ENCODE measurements at regions not wholly inside any gene's neighbourhood (a gene's known extent, or its start where the extent isn't known, plus 50 kb on each side); places are given as distances from the start of the nearest gene placed in this dataset.

GRCh38 chr5:3343211-3343610, 252.4 kb upstream of the IRX1 start:
- intact Hi-C loops (cut with DNase I; ENCODE audit: low total_unique reads) (no loop called here), in situ Hi-C loops (cut with MboI; ENCODE audit: low pct_ligation_motif_present in 1 of 4, low pct_unique_long_range_greater_than_20kb in 1 of 4, low sequenced_read_pairs in 3 of 4) (no loop called here)
- Histone ChIP-seq H3K27me3 (no peaks in the 10 kb centered on the region), H3K27ac (no peak overlapping the region), H3K4me1 (no peaks in the 10 kb centered on the region), H3K4me3 (no peak overlapping the region), H3K36me3 (no peaks in the 10 kb centered on the region), H3K9me3 (no peaks in the 10 kb centered on the region)
- TF ChIP-seq EP300 (IDR thresholded peaks at IDR 0.05; ENCODE audit: low read depth): no peak
- no peak for TF ChIP-seq POLR2A (IDR thresholded peaks at IDR 0.05)
- TF ChIP-seq, protein P1, sequence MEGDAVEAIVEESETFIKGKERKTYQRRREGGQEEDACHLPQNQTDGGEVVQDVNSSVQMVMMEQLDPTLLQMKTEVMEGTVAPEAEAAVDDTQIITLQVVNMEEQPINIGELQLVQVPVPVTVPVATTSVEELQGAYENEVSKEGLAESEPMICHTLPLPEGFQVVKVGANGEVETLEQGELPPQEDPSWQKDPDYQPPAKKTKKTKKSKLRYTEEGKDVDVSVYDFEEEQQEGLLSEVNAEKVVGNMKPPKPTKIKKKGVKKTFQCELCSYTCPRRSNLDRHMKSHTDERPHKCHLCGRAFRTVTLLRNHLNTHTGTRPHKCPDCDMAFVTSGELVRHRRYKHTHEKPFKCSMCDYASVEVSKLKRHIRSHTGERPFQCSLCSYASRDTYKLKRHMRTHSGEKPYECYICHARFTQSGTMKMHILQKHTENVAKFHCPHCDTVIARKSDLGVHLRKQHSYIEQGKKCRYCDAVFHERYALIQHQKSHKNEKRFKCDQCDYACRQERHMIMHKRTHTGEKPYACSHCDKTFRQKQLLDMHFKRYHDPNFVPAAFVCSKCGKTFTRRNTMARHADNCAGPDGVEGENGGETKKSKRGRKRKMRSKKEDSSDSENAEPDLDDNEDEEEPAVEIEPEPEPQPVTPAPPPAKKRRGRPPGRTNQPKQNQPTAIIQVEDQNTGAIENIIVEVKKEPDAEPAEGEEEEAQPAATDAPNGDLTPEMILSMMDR (IDR thresholded peaks at IDR 0.05): no peak
- no peak for TF ChIP-seq POLR2AphosphoS5 (IDR thresholded peaks at IDR 0.05)
- WGBS, 2 donors (ENCODE audit: low coverage in 1 of 2): 72% methylated on average over 5 of the region's 5 CpGs; no CpG with 5 or more reads in 1 of the 2 donors
- no peak for DNase-seq

DNA sequence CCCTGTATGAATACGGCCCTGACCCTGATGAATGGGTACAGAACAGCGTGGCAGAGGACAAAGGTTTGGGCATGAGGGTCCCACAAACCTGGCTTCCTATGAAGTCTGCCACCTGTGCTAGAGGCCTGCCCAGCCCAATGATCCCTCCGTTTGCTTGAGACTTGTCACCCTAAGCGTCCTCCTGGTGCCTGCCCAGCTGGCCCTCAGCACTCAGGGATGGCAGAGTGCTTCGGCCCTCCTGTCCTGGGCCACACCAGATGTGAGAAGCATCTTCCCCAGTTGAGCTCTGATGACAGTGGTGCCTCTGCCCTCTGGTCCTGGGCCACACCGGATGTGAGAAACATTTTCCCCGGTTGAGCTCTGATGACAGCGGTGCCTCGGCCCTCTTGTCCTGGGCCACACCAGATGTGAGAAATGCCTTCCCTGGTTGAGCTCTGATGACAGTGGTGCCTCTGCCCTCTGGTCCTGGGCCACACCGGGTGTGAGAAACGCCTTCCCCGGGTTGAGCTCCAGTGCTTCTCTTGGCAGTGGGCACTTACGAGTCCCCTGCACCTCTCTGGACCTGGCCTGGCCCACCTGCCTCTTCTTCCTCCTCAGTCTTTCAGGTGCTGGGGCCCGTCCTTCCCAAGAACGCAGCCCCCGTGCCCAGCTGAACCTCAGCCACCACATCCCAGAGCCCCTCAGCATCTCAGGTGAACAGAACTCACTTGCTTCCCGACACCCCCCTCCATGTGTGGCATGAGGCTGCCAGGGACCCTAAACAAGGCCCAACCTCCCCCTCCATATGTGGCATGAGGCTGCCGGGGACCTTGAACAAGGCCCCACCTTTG, 253.1 kb upstream of the IRX1 start:
- no peaks in the 10 kb centered on the region for H3K27me3 ChIP-seq
- in situ Hi-C loops (cut with MboI; ENCODE audit: low pct_ligation_motif_present in 1 of 4, low pct_unique_long_range_greater_than_20kb in 1 of 4, low sequenced_read_pairs in 3 of 4) (no loop called here), intact Hi-C loops (cut with DNase I; ENCODE audit: low total_unique reads) (no loop called here)
- H3K4me1 ChIP-seq: no peaks in the 10 kb centered on the region
- TF ChIP-seq, protein P1 (IDR thresholded peaks at IDR 0.05): no peak
- TF ChIP-seq EP300 (IDR thresholded peaks at IDR 0.05; ENCODE audit: low read depth) (no peak), POLR2A (IDR thresholded peaks at IDR 0.05) (no peak), POLR2AphosphoS5 (IDR thresholded peaks at IDR 0.05) (no peak)
- no peak for DNase-seq
- H3K36me3 ChIP-seq: no peaks in the 10 kb centered on the region
- no peak overlapping the region for H3K4me3 ChIP-seq
- H3K27ac ChIP-seq: no peak overlapping the region
- H3K9me3 ChIP-seq: no peaks in the 10 kb centered on the region
- 89% methylated on average over 18 of the region's 18 CpGs; no CpG with 5 or more reads in 1 of the 2 donors for WGBS, 2 donors (ENCODE audit: low coverage in 1 of 2)

DNA sequence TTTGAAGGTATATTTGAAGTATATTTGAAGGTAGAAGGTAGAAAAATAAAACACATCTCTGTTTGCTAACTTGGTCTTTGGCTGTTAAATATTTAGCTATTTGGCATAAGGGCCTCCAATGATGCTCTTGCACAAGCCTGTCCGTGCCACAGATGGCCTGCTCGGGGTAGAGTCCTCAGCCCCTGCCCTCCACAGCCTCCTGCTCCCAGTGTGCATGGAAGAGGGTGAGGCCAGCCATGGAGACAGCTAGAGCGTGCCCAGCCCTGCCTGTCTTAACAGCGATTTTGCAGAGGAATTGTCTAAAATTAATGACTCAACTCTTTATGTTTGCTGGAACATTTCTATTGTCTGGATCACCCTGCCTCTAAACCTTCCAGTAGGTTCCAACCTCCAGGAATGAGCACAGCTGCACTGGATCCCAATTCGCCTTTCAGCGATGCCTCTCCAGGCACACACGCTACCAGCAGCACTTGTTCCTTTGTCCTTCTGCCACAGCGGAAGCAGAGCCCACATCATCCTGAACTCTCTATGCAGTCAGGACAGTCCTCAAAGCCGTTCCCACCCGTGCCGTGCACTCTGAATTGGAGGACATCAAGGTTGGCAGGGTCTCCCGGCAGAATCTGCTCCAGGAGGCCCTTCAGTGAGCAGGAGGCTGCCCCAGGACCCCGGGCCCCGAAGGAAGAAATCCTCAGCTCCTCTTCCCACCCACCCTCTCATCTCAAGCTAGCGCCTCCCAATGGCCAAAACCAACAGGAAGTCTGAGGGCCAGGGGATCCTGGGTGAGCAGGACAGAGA, 254.0 kb upstream of the IRX1 start:
- TF ChIP-seq EP300 (IDR thresholded peaks at IDR 0.05; ENCODE audit: low read depth) (no peak), POLR2AphosphoS5 (IDR thresholded peaks at IDR 0.05) (no peak), POLR2A (IDR thresholded peaks at IDR 0.05) (no peak)
- TF ChIP-seq, protein P1 (IDR thresholded peaks at IDR 0.05): no peak
- Histone ChIP-seq H3K27me3 (no peaks in the 10 kb centered on the region), H3K36me3 (no peaks in the 10 kb centered on the region), H3K27ac (no peak overlapping the region), H3K4me3 (no peak overlapping the region), H3K9me3 (no peaks in the 10 kb centered on the region), H3K4me1 (no peaks in the 10 kb centered on the region)
- in situ Hi-C loops (cut with MboI; ENCODE audit: low pct_ligation_motif_present in 1 of 4, low pct_unique_long_range_greater_than_20kb in 1 of 4, low sequenced_read_pairs in 3 of 4) (no loop called here), intact Hi-C loops (cut with DNase I; ENCODE audit: low total_unique reads) (no loop called here)
- WGBS, 2 donors (ENCODE audit: low coverage in 1 of 2): 84% methylated on average over 15 of the region's 15 CpGs; no CpG with 5 or more reads in 1 of the 2 donors
- DNase-seq: no peak

- TF ChIP-seq EP300 (IDR thresholded peaks at IDR 0.05; ENCODE audit: low read depth) (no peak), POLR2AphosphoS5 (IDR thresholded peaks at IDR 0.05) (no peak), POLR2A (IDR thresholded peaks at IDR 0.05) (no peak)
- TF ChIP-seq, protein P1 (IDR thresholded peaks at IDR 0.05): no peak
- H3K9me3 ChIP-seq: no peaks in the 10 kb centered on the region
- no peak overlapping the region for H3K4me3 ChIP-seq
- no peak for DNase-seq
- no peaks in the 10 kb centered on the region for H3K4me1 ChIP-seq
- in situ Hi-C loops (cut with MboI; ENCODE audit: low pct_ligation_motif_present in 1 of 4, low pct_unique_long_range_greater_than_20kb in 1 of 4, low sequenced_read_pairs in 3 of 4): no loop called here
- intact Hi-C loops (cut with DNase I; ENCODE audit: low total_unique reads): no loop called here
- WGBS, 2 donors (ENCODE audit: low coverage in 1 of 2): 73% methylated on average over 12 of the region's 12 CpGs; no CpG with 5 or more reads in 1 of the 2 donors
- no peaks in the 10 kb centered on the region for H3K36me3 ChIP-seq
- no peak overlapping the region for H3K27ac ChIP-seq
- H3K27me3 ChIP-seq: no peaks in the 10 kb centered on the region
Observed at GRCh38 chr5:3340471-3340870, 255.2 kb upstream of the IRX1 start.

Data from transverse colon (tissue), 4 donors.